CD4-positive, alpha-beta memory T cell (primary cell): ENCODE measurements at regions not wholly inside any gene's neighbourhood (a gene's known extent, or its start where the extent isn't known, plus 50 kb on each side); places are given as distances from the start of the nearest gene placed in this dataset.

Experiments used
- CTCF ChIA-PET: fragments of 350-600 bp; sonication (Branson Sonifier 250); formaldehyde crosslinking; loops from one replicate; lab custom pipeline; 2021; ENCODE audit warnings: inconsistent platforms; ENCODE audit not compliant: partially characterized antibody; lab: Charles Lee
- POLR2A ChIA-PET: fragments of 350-600 bp; sonication (Branson Sonifier 250); formaldehyde crosslinking; loops from one replicate; lab custom pipeline; 2021; ENCODE audit not compliant: partially characterized antibody; lab: Charles Lee
- DNase-seq, 5 donors: peaks; one replicate each; pipeline versions ENCODE4 v3.0.0 to v3.0.0-alpha.2; 2020 to 2022; ENCODE audit warnings: mixed read lengths in 1 of 5
- H3K27ac ChIP-seq: one replicate; pipeline ENCODE4 v1.7.0; 2013; ENCODE audit warnings: low read depth, low read length
- H3K27me3 ChIP-seq: 2 replicates; pipeline ENCODE4 v1.7.0; 2013; ENCODE audit warnings: mild to moderate bottlenecking, low read length, moderate library complexity; ENCODE audit not compliant: insufficient read depth
- H3K36me3 ChIP-seq: 2 replicates; pipeline ENCODE4 v1.7.0; 2013; ENCODE audit warnings: mild to moderate bottlenecking, low read length, moderate library complexity; ENCODE audit not compliant: insufficient read depth
- H3K4me1 ChIP-seq: 2 replicates; pipeline ENCODE4 v1.7.0; 2013; ENCODE audit warnings: mild to moderate bottlenecking, low read length, moderate library complexity; ENCODE audit not compliant: insufficient read depth
- H3K4me3 ChIP-seq, 2 donors: one replicate each; pipeline ENCODE4 v1.7.0; 2013; ENCODE audit warnings: low read length in 2 of 2, mild to moderate bottlenecking in 1 of 2
- H3K9me3 ChIP-seq, 2 donors: one replicate each; pipeline ENCODE4 v1.7.0; 2013; ENCODE audit warnings: low read length in 2 of 2, control low read depth in 1 of 2; ENCODE audit not compliant: control insufficient read depth in 1 of 2
- H3K27ac Mint-ChIP-seq, 7 donors: one replicate each; pipeline ENCODE4 v1.8.0; 2020 to 2021; ENCODE audit warnings: mixed read lengths in 7 of 7, mild to moderate bottlenecking in 6 of 7, inconsistent platforms in 3 of 7, moderate library complexity in 3 of 7
- H3K27me3 Mint-ChIP-seq, 2 donors: one replicate each; pipeline ENCODE4 v1.8.0; 2020 to 2021; ENCODE audit warnings: mixed read lengths in 2 of 2
- H3K36me3 Mint-ChIP-seq, 2 donors: one replicate each; pipeline ENCODE4 v1.8.0; 2020 to 2021; ENCODE audit warnings: mixed read lengths in 2 of 2, inconsistent platforms in 1 of 2, mild to moderate bottlenecking in 1 of 2
- H3K4me1 Mint-ChIP-seq, 4 donors: one replicate each; pipeline ENCODE4 v1.8.0; 2020 to 2021; ENCODE audit warnings: mixed read lengths in 4 of 4, mild to moderate bottlenecking in 1 of 4
- H3K4me3 Mint-ChIP-seq, 8 donors: one replicate each; pipeline ENCODE4 v1.8.0; 2020 to 2021; ENCODE audit warnings: mixed read lengths in 8 of 8, mild to moderate bottlenecking in 7 of 8, moderate library complexity in 6 of 8, inconsistent platforms in 3 of 8
- H3K9me3 Mint-ChIP-seq, 8 donors: one replicate each; pipeline ENCODE4 v1.8.0; 2020 to 2021; ENCODE audit warnings: mixed read lengths in 8 of 8, mild to moderate bottlenecking in 5 of 8, inconsistent platforms in 3 of 8, moderate library complexity in 1 of 8
- intact Hi-C: fragments of 100-400 bp; cut with micrococcal nuclease; formaldehyde crosslinking; loops from one replicate; pipeline ENCODE4 v1.15.1; 2023

- no peak for DNase-seq
- Mint-ChIP-seq H3K4me3 (no peak overlapping the region), H3K27me3 (no peaks in the 10 kb centered on the region), H3K4me1 (no peaks in the 10 kb centered on the region), H3K36me3 (no peaks in the 10 kb centered on the region), H3K9me3 (peaks cover 0 to 14% (median 5%) of the 10 kb centered on the region in 8 donors), H3K27ac (no peak overlapping the region)
- Histone ChIP-seq H3K27ac (no peak overlapping the region), H3K4me3 (no peak overlapping the region), H3K27me3 (no peaks in the 10 kb centered on the region), H3K4me1 (no peaks in the 10 kb centered on the region), H3K36me3 (no peaks in the 10 kb centered on the region), H3K9me3 (no peaks in the 10 kb centered on the region)
- intact Hi-C loops, result no loop called here
- ChIA-PET POLR2A (no interaction called here), CTCF (no interaction called here)
These were observed 1596.6 kb downstream of the SLITRK5 start for GRCh38 chr13:89267734-89268133.

- Histone ChIP-seq H3K27ac (no peak overlapping the region), H3K36me3 (no peaks in the 10 kb centered on the region), H3K4me1 (no peaks in the 10 kb centered on the region), H3K9me3 (no peaks in the 10 kb centered on the region), H3K4me3 (no peak overlapping the region), H3K27me3 (no peaks in the 10 kb centered on the region)
- intact Hi-C loops, result no loop called here
- no peak overlapping the region for H3K4me3 Mint-ChIP-seq
- CTCF ChIA-PET, result no interaction called here
- H3K27me3 Mint-ChIP-seq, result no peaks in the 10 kb centered on the region
- DNase-seq, result no peak
- H3K36me3 Mint-ChIP-seq, result no peaks in the 10 kb centered on the region
- H3K4me1 Mint-ChIP-seq, result no peaks in the 10 kb centered on the region
- POLR2A ChIA-PET, result no interaction called here
- H3K9me3 Mint-ChIP-seq, result peaks cover 0 to 9% (median 3%) of the 10 kb centered on the region in 8 donors
- H3K27ac Mint-ChIP-seq, result no peak overlapping the region
These were observed 1598.6 kb downstream of the SLITRK5 start for GRCh38 chr13:89269737-89270136.

GRCh38 chr13:89270736-89271135 lies 1599.6 kb downstream of the SLITRK5 start:
- Histone ChIP-seq H3K4me3 (no peak overlapping the region), H3K9me3 (no peaks in the 10 kb centered on the region), H3K27ac (no peak overlapping the region), H3K36me3 (no peaks in the 10 kb centered on the region), H3K4me1 (no peaks in the 10 kb centered on the region), H3K27me3 (no peaks in the 10 kb centered on the region)
- DNase-seq, result no peak
- Mint-ChIP-seq H3K9me3 (peaks cover 0 to 9% (median 3%) of the 10 kb centered on the region in 8 donors), H3K36me3 (no peaks in the 10 kb centered on the region), H3K4me1 (no peaks in the 10 kb centered on the region), H3K27me3 (no peaks in the 10 kb centered on the region), H3K4me3 (no peak overlapping the region), H3K27ac (no peak overlapping the region)
- POLR2A ChIA-PET, result no interaction called here
- CTCF ChIA-PET, result no interaction called here
- intact Hi-C loops, result no loop called here

GRCh38 chr13:89279374-89279773 lies 1608.2 kb downstream of the SLITRK5 start:
- no peaks in the 10 kb centered on the region for H3K27me3 ChIP-seq
- H3K9me3 ChIP-seq, result peaks cover 0 to 5% of the 10 kb centered on the region in 2 donors
- H3K4me3 ChIP-seq, result no peak overlapping the region
- H3K4me1 ChIP-seq, result no peaks in the 10 kb centered on the region
- no peak overlapping the region for H3K4me3 Mint-ChIP-seq
- no peak overlapping the region for H3K27ac ChIP-seq
- POLR2A ChIA-PET, result no interaction called here
- CTCF ChIA-PET, result no interaction called here
- peaks cover 0 to 19% (median 10%) of the 10 kb centered on the region in 8 donors for H3K9me3 Mint-ChIP-seq
- no peaks in the 10 kb centered on the region for H3K27me3 Mint-ChIP-seq
- H3K36me3 Mint-ChIP-seq, result no peaks in the 10 kb centered on the region
- intact Hi-C loops, result no loop called here
- H3K4me1 Mint-ChIP-seq, result no peaks in the 10 kb centered on the region
- no peak overlapping the region for H3K27ac Mint-ChIP-seq
- no peak for DNase-seq
- H3K36me3 ChIP-seq, result no peaks in the 10 kb centered on the region

- intact Hi-C loops, result no loop called here
- CTCF ChIA-PET, result no interaction called here
- no peaks in the 10 kb centered on the region for H3K36me3 Mint-ChIP-seq
These were observed 1610.2 kb downstream of the SLITRK5 start for GRCh38 chr13:89281331-89281730.

GRCh38 chr13:89282241-89282640 lies 1611.1 kb downstream of the SLITRK5 start:
- CTCF ChIA-PET, result no interaction called here
- H3K36me3 ChIP-seq, result no peaks in the 10 kb centered on the region
- Mint-ChIP-seq H3K4me3 (no peak overlapping the region), H3K4me1 (no peaks in the 10 kb centered on the region), H3K9me3 (peaks cover 0 to 21% (median 12%) of the 10 kb centered on the region in 8 donors), H3K27me3 (no peaks in the 10 kb centered on the region), H3K36me3 (no peaks in the 10 kb centered on the region), H3K27ac (no peak overlapping the region)
- intact Hi-C loops, result no loop called here
- POLR2A ChIA-PET, result no interaction called here
- H3K27me3 ChIP-seq, result no peaks in the 10 kb centered on the region
- no peak overlapping the region for H3K27ac ChIP-seq
- DNase-seq, result no peak
- no peaks in the 10 kb centered on the region for H3K4me1 ChIP-seq
- H3K9me3 ChIP-seq, result peaks cover 0 to 5% of the 10 kb centered on the region in 2 donors
- H3K4me3 ChIP-seq, result no peak overlapping the region

More at GRCh38 chr13:89281331-89281730, 1610.2 kb downstream of the SLITRK5 start:
- peaks cover 0 to 19% (median 11%) of the 10 kb centered on the region in 8 donors for H3K9me3 Mint-ChIP-seq
- H3K4me3 Mint-ChIP-seq, result no peak overlapping the region
- no peaks in the 10 kb centered on the region for H3K4me1 Mint-ChIP-seq
- Histone ChIP-seq H3K4me3 (no peak overlapping the region), H3K27me3 (no peaks in the 10 kb centered on the region), H3K4me1 (no peaks in the 10 kb centered on the region), H3K36me3 (no peaks in the 10 kb centered on the region), H3K9me3 (peaks cover 0 to 5% of the 10 kb centered on the region in 2 donors), H3K27ac (no peak overlapping the region)
- no peak overlapping the region for H3K27ac Mint-ChIP-seq
- no peak for DNase-seq
- POLR2A ChIA-PET, result no interaction called here
- no peaks in the 10 kb centered on the region for H3K27me3 Mint-ChIP-seq

GRCh38 chr13:89287381-89287780 lies 1616.2 kb downstream of the SLITRK5 start:
- CTCF ChIA-PET, result no interaction called here
- no peak overlapping the region for H3K27ac Mint-ChIP-seq

More at GRCh38 chr13:89287381-89287780, 1616.2 kb downstream of the SLITRK5 start:
- peaks cover 0 to 23% (median 13%) of the 10 kb centered on the region in 8 donors for H3K9me3 Mint-ChIP-seq
- Histone ChIP-seq H3K4me3 (no peak overlapping the region), H3K4me1 (no peaks in the 10 kb centered on the region), H3K9me3 (no peaks in the 10 kb centered on the region), H3K27me3 (no peaks in the 10 kb centered on the region), H3K27ac (no peak overlapping the region), H3K36me3 (no peaks in the 10 kb centered on the region)
- intact Hi-C loops, result no loop called here
- H3K27me3 Mint-ChIP-seq, result no peaks in the 10 kb centered on the region
- H3K36me3 Mint-ChIP-seq, result no peaks in the 10 kb centered on the region
- no peak overlapping the region for H3K4me3 Mint-ChIP-seq
- no peaks in the 10 kb centered on the region for H3K4me1 Mint-ChIP-seq
- POLR2A ChIA-PET, result no interaction called here
- DNase-seq, result no peak
